Memory B cell (primary cell): ENCODE measurements at regions not wholly inside any gene's neighbourhood (a gene's known extent, or its start where the extent isn't known, plus 50 kb on each side); places are given as distances from the start of the nearest gene placed in this dataset.
A peak's percentile ranks its signal among the peaks of the same experiment; 100 is the strongest.

Source experiments
- ATAC-seq: fragments of 150-1000 bp; cut with Tn5 transposase; 2 replicates; pipeline ENCODE4 v1.10.0; 2021; ENCODE audit warnings: low read depth, mild to moderate bottlenecking, moderate library complexity
- DNase-seq, 2 donors: peaks; one replicate each; pipeline ENCODE4 v3.0.0; 2022; ENCODE audit warnings: low spot score in 2 of 2
- H3K27ac Mint-ChIP-seq: one replicate; pipeline ENCODE4 v1.8.0; 2022; ENCODE audit warnings: mild to moderate bottlenecking, moderate library complexity, mixed read lengths
- H3K27me3 Mint-ChIP-seq: one replicate; pipeline ENCODE4 v1.8.0; 2022; ENCODE audit warnings: mixed read lengths
- H3K36me3 Mint-ChIP-seq: one replicate; pipeline ENCODE4 v1.8.0; 2022; ENCODE audit warnings: mild to moderate bottlenecking, mixed read lengths
- H3K4me1 Mint-ChIP-seq: one replicate; pipeline ENCODE4 v1.8.0; 2022; ENCODE audit warnings: mixed read lengths
- H3K4me3 Mint-ChIP-seq: one replicate; pipeline ENCODE4 v1.8.0; 2022; ENCODE audit warnings: mild to moderate bottlenecking, moderate library complexity, mixed read lengths
- H3K9me3 Mint-ChIP-seq: one replicate; pipeline ENCODE4 v1.8.0; 2022; ENCODE audit warnings: mixed read lengths

GRCh38 chr2:186031229-186031628 is 292.6 kb downstream of the FSIP2 start:
- no peak overlapping the region for H3K4me3 Mint-ChIP-seq
- DNase-seq (no peak), ATAC-seq (peak; percentile 44)
- no peaks in the 10 kb centered on the region for H3K9me3 Mint-ChIP-seq
- H3K36me3 Mint-ChIP-seq = peaks cover 4% of the 10 kb centered on the region
- no peak overlapping the region for H3K27ac Mint-ChIP-seq
- peaks cover 14% of the 10 kb centered on the region for H3K4me1 Mint-ChIP-seq
- no peaks in the 10 kb centered on the region for H3K27me3 Mint-ChIP-seq

- Mint-ChIP-seq H3K4me1 (peaks cover 14% of the 10 kb centered on the region), H3K4me3 (no peak overlapping the region), H3K36me3 (peaks cover 4% of the 10 kb centered on the region), H3K9me3 (no peaks in the 10 kb centered on the region), H3K27me3 (no peaks in the 10 kb centered on the region), H3K27ac (no peak overlapping the region)
- no peak for ATAC-seq
- no peak for DNase-seq
These were observed 293.6 kb downstream of the FSIP2 start for GRCh38 chr2:186032102-186032738.

DNA sequence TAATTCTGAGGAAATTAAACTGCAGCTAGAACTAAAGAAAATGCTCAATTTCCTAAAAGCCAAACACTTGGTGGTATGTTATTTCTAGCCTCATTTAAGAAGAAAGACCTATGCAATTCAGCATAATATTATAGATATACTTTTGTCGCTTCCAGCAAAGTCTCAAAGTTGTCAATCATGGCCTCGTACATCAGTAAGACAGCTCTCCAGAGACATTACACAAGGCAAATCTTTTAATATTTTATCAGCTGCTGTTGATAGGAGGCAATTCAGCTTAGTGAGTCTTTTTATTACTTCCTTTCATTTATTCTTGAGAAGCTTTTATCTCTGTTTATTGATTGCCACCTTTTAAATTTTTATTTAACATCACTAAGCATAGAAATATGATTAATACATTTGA is 294.3 kb downstream of the FSIP2 start:
- H3K27me3 Mint-ChIP-seq = no peaks in the 10 kb centered on the region
- no peak overlapping the region for H3K27ac Mint-ChIP-seq
- DNase-seq (no peak), ATAC-seq (no peak)
- peaks cover 4% of the 10 kb centered on the region for H3K36me3 Mint-ChIP-seq
- peaks cover 10% of the 10 kb centered on the region for H3K4me1 Mint-ChIP-seq
- no peak overlapping the region for H3K4me3 Mint-ChIP-seq
- no peaks in the 10 kb centered on the region for H3K9me3 Mint-ChIP-seq

DNA sequence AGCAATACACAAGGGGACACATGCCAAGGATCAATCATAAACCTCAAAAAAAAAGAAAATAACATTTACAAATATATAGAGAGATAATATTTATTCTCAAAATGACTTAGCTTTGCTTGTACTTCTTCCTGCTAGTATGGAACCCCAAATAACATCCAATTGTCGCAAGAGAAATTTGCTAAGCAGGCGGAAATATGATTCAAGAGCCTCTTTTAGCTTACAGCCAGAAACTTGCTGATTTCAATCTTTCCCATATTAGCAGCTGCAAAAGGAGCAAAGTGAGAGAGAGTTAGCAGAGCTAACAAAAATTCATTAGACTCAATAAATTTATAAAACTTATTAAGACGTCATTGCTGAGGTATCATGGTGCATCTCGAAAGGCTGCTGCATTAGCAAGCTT is 294.9 kb downstream of the FSIP2 start:
- DNase-seq (no peak), ATAC-seq (no peak)
- Mint-ChIP-seq H3K27ac (no peak overlapping the region), H3K4me3 (no peak overlapping the region), H3K36me3 (peaks cover 4% of the 10 kb centered on the region), H3K4me1 (peaks cover 7% of the 10 kb centered on the region), H3K27me3 (no peaks in the 10 kb centered on the region), H3K9me3 (no peaks in the 10 kb centered on the region)

- H3K27me3 Mint-ChIP-seq = no peaks in the 10 kb centered on the region
- no peaks in the 10 kb centered on the region for H3K9me3 Mint-ChIP-seq
- peaks cover 3% of the 10 kb centered on the region for H3K4me1 Mint-ChIP-seq
- ATAC-seq (no peak), DNase-seq (no peak)
- H3K36me3 Mint-ChIP-seq = no peaks in the 10 kb centered on the region
- H3K27ac Mint-ChIP-seq = no peak overlapping the region
- no peak overlapping the region for H3K4me3 Mint-ChIP-seq
These were observed 298.4 kb downstream of the FSIP2 start for GRCh38 chr2:186036862-186037449.

DNA sequence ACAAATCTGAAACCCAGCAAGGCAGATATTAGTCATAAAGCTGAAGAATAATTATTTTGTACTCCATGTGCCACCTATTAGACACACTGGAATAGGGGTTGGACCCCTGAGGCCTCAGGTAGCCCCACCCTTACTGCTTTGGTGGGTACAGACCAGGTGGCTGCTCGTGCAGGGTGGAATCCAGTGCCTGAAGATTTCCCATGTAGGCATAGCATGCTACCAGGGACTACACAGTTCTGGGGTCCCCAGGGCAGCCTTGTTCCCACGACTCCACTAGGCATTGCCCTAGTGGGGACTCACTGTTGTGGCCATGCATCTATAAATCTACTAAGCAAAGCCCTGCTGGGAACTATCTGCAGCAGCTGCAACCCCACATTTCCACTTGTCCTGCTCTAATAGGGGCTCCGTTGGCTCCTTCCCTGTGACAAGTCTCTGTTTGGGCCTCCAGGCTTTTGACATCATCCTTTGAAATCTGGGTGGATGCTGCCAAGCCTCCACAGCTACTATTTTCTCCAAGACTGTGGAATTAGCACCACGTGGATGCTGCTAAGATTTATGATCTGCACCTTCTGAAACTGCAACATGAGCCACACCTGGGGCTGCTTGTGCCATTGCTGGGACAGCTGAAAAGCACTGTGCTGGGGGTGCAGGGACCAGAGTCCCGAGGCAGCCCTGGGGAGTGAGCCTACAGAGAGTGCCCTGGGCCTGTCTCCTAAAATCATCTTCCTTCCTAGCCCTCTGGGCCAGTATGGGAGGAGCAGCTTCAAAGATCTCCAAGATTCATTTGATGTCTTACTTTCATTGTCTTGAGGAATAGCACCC is 303.8 kb downstream of the FSIP2 start:
- no peak overlapping the region for H3K4me3 Mint-ChIP-seq
- H3K9me3 Mint-ChIP-seq = no peaks in the 10 kb centered on the region
- no peaks in the 10 kb centered on the region for H3K36me3 Mint-ChIP-seq
- DNase-seq (no peak), ATAC-seq (no peak)
- H3K27ac Mint-ChIP-seq = no peak overlapping the region
- H3K4me1 Mint-ChIP-seq = no peaks in the 10 kb centered on the region
- H3K27me3 Mint-ChIP-seq = no peaks in the 10 kb centered on the region

- ATAC-seq (no peak), DNase-seq (no peak)
- no peaks in the 10 kb centered on the region for H3K4me1 Mint-ChIP-seq
- H3K9me3 Mint-ChIP-seq = no peaks in the 10 kb centered on the region
- no peaks in the 10 kb centered on the region for H3K36me3 Mint-ChIP-seq
- H3K27ac Mint-ChIP-seq = no peak overlapping the region
- H3K4me3 Mint-ChIP-seq = no peak overlapping the region
- H3K27me3 Mint-ChIP-seq = no peaks in the 10 kb centered on the region
These were observed 306.2 kb downstream of the FSIP2 start for GRCh38 chr2:186044761-186045160.

GRCh38 chr2:186052930-186053329 is 314.3 kb downstream of the FSIP2 start:
- no peak overlapping the region for H3K4me3 Mint-ChIP-seq
- H3K27me3 Mint-ChIP-seq = no peaks in the 10 kb centered on the region
- no peaks in the 10 kb centered on the region for H3K9me3 Mint-ChIP-seq
- ATAC-seq = no peak
- H3K36me3 Mint-ChIP-seq = peaks cover 4% of the 10 kb centered on the region
- no peaks in the 10 kb centered on the region for H3K4me1 Mint-ChIP-seq
- no peak for DNase-seq
- H3K27ac Mint-ChIP-seq = no peak overlapping the region

GRCh38 chr2:186058614-186059013 is 320.0 kb downstream of the FSIP2 start:
- no peaks in the 10 kb centered on the region for H3K4me1 Mint-ChIP-seq
- no peaks in the 10 kb centered on the region for H3K27me3 Mint-ChIP-seq
- H3K4me3 Mint-ChIP-seq = no peak overlapping the region
- H3K27ac Mint-ChIP-seq = no peak overlapping the region
- peaks cover 3% of the 10 kb centered on the region for H3K36me3 Mint-ChIP-seq
- DNase-seq = no peak
- no peak for ATAC-seq
- no peaks in the 10 kb centered on the region for H3K9me3 Mint-ChIP-seq

- peaks cover under 1% of the 10 kb centered on the region for H3K36me3 Mint-ChIP-seq
- no peaks in the 10 kb centered on the region for H3K27me3 Mint-ChIP-seq
- no peak for DNase-seq
- H3K4me3 Mint-ChIP-seq = no peak overlapping the region
- ATAC-seq = no peak
- H3K27ac Mint-ChIP-seq = no peak overlapping the region
- no peaks in the 10 kb centered on the region for H3K9me3 Mint-ChIP-seq
- no peaks in the 10 kb centered on the region for H3K4me1 Mint-ChIP-seq
These were observed 320.5 kb downstream of the FSIP2 start for GRCh38 chr2:186059096-186059495.

- H3K27me3 Mint-ChIP-seq = no peaks in the 10 kb centered on the region
- DNase-seq = no peak
- H3K4me3 Mint-ChIP-seq = no peak overlapping the region
- H3K9me3 Mint-ChIP-seq = peaks cover 8% of the 10 kb centered on the region
- H3K27ac Mint-ChIP-seq = no peak overlapping the region
- no peak for ATAC-seq
- peaks cover 8% of the 10 kb centered on the region for H3K36me3 Mint-ChIP-seq
- H3K4me1 Mint-ChIP-seq = no peaks in the 10 kb centered on the region
These were observed 322.3 kb downstream of the FSIP2 start for GRCh38 chr2:186060744-186061440.

DNA sequence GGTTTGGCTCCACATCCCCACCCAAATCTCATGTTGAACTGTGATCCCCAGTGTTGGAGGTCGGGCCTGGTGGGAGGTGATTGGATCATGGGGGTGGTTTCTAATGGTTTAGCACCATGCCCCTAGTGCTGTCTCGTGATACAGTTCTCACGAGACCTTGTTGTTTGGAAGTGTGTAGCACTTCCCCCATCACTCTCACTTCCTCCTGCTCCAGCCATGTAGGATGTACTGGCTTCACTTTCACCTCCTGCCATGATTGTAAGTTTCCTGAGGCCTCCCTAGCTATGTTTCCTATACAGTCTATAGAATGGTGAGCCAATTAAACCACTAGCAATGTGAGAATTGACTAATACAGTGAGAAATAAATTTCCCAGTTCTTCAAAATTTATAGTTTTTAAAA is 325.9 kb downstream of the FSIP2 start:
- H3K9me3 Mint-ChIP-seq = peaks cover 8% of the 10 kb centered on the region
- peaks cover 8% of the 10 kb centered on the region for H3K36me3 Mint-ChIP-seq
- H3K4me1 Mint-ChIP-seq = no peaks in the 10 kb centered on the region
- no peaks in the 10 kb centered on the region for H3K27me3 Mint-ChIP-seq
- no peak overlapping the region for H3K4me3 Mint-ChIP-seq
- ATAC-seq = peak; percentile 56
- H3K27ac Mint-ChIP-seq = no peak overlapping the region
- DNase-seq = no peak

DNA sequence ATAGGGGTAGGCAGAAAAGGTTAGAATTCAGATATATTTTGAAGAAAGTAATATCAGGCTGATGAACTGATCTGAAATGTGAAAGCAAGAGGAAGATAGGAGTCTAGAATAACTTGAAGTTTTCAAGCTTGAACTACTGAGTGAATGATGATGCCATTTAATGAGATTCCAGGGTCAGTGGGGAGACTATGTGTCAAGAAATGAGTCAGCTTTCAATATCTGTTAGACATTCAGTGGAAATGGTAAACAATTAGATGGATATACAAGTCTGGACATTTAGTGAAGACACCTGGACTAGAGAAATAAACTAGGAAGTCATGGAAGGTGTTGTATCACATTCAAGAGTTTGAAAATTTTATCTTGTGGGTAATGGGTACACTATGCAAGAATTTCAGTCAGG is 326.9 kb downstream of the FSIP2 start:
- Mint-ChIP-seq H3K4me1 (no peaks in the 10 kb centered on the region), H3K4me3 (no peak overlapping the region), H3K36me3 (peaks cover 8% of the 10 kb centered on the region), H3K27ac (no peak overlapping the region), H3K27me3 (no peaks in the 10 kb centered on the region), H3K9me3 (peaks cover 8% of the 10 kb centered on the region)
- ATAC-seq (no peak), DNase-seq (no peak)

DNA sequence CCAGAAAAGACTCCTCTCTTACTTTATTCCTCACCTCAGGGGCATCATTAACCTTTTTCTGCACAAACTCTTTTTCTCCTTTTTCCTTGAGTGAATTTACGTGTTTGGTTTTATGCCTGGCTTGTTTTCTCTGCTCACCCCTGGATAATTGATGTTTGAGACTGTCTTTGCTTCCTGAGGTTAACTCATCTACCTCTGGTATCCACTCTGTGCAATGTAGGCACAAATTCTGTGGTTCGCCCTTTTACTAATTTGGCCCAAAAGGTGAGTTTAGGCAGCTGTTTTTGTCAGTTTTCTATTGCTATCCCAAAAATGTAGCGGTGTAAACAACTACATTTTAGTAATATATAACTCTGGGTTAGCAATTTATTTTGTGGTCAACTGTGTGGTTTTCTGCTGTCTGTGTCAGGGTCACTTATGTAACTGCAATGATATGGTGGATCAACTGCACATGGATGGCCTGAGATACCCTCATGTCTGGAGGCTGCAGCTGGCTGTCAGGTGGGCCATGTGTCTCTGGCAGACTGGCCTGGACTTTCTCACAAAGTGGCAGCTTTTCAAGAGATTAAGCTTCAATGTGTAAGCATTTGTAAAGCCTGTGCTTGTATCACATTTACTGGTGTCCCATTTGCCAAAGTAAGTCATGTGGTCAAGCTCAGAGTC is 329.7 kb downstream of the FSIP2 start:
- Mint-ChIP-seq H3K9me3 (peaks cover 8% of the 10 kb centered on the region), H3K4me3 (no peak overlapping the region), H3K27me3 (no peaks in the 10 kb centered on the region)

More for the DNA sequence above, 329.7 kb downstream of the FSIP2 start:
- Mint-ChIP-seq H3K36me3 (peaks cover 12% of the 10 kb centered on the region), H3K27ac (no peak overlapping the region), H3K4me1 (no peaks in the 10 kb centered on the region)
- no peak for ATAC-seq
- no peak for DNase-seq
